ENCODE measurements at regions not wholly inside any gene's neighbourhood (a gene's known extent, or its start where the extent isn't known, plus 50 kb on each side); places are given as distances from the start of the nearest gene placed in this dataset.

DNA sequence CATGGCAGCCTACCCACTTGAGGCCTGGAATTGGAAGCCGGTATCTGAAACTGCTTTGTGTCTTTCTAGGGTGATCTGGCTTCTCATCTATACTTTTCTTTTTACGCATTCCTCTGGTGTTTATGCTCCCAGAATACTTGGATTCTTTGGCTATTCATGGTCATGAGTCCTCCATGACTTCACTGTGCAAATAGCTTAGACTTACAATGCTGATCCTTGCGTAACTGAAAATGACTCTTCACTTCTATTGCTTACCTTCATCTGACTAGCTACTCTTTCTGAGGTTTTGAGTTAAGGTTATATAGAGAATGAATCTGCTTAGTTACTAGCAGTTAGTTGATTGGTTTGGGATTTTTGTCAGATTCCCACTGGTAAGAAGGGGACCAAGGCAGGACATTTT is 121.7 kb upstream of the NOVA1 start:
- H3K9me3 ChIP-seq (ENCODE audit: insufficient read depth, low read length), result no peaks in the 10 kb centered on the region

DNA sequence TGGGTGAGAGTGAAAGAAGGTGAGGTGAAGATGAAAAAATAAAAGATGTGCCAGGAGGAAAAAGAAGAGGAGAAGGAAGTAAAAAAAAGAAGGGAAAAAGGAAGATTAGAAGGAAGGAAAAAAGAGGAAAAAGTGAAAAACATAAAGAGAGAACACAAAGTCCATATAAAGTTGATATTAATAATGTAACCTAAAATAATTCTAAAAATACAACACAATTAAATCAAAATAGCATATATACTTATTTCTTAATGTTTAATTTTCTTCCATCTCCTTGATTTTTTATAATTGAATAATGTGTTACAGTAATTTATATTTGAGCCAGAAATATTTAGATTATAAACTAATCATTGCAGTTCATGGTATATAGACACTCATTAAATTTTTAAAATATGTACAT is 124.4 kb upstream of the NOVA1 start:
- H3K36me3 ChIP-seq (ENCODE audit: low read length), result no peaks in the 10 kb centered on the region
- H3F3A ChIP-seq (ENCODE audit: insufficient read depth), result no peaks in the 10 kb centered on the region
- H3K79me2 ChIP-seq (ENCODE audit: insufficient read depth, low read length), result no peaks in the 10 kb centered on the region
- no peak overlapping the region for H3K27ac ChIP-seq (ENCODE audit: low read depth, low read length)
- H3K9me3 ChIP-seq (ENCODE audit: insufficient read depth, low read length), result no peaks in the 10 kb centered on the region
- H2AFZ ChIP-seq (ENCODE audit: low read depth, low read length, severe bottlenecking), result no peak overlapping the region
- no peaks in the 10 kb centered on the region for H3K27me3 ChIP-seq (ENCODE audit: low read length)
- no peak for TF ChIP-seq EZH2phosphoT487 (conservative IDR thresholded peaks at IDR 0.05; ENCODE audit: low read length)
- H3K9me2 ChIP-seq (replicated peaks; ENCODE audit: insufficient read depth, low read length), result no peaks in the 10 kb centered on the region
- H3K9ac ChIP-seq (ENCODE audit: low read length), result no peak overlapping the region
- no peak overlapping the region for H3K4me2 ChIP-seq (ENCODE audit: low read depth, low read length, poor library complexity, severe bottlenecking)
- H4K20me1 ChIP-seq (ENCODE audit: low read depth, low read length), result no peaks in the 10 kb centered on the region
- H3K4me3 ChIP-seq (ENCODE audit: insufficient read depth, low read length, poor library complexity, severe bottlenecking), result no peak overlapping the region

More for the DNA sequence above, 121.7 kb upstream of the NOVA1 start:
- no peak overlapping the region for H3K27ac ChIP-seq (ENCODE audit: low read depth, low read length)
- no peaks in the 10 kb centered on the region for H4K20me1 ChIP-seq (ENCODE audit: low read depth, low read length)
- TF ChIP-seq, protein P1, sequence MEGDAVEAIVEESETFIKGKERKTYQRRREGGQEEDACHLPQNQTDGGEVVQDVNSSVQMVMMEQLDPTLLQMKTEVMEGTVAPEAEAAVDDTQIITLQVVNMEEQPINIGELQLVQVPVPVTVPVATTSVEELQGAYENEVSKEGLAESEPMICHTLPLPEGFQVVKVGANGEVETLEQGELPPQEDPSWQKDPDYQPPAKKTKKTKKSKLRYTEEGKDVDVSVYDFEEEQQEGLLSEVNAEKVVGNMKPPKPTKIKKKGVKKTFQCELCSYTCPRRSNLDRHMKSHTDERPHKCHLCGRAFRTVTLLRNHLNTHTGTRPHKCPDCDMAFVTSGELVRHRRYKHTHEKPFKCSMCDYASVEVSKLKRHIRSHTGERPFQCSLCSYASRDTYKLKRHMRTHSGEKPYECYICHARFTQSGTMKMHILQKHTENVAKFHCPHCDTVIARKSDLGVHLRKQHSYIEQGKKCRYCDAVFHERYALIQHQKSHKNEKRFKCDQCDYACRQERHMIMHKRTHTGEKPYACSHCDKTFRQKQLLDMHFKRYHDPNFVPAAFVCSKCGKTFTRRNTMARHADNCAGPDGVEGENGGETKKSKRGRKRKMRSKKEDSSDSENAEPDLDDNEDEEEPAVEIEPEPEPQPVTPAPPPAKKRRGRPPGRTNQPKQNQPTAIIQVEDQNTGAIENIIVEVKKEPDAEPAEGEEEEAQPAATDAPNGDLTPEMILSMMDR (IDR thresholded peaks at IDR 0.05; ENCODE audit: insufficient read depth, low read length, poor library complexity, severe bottlenecking), result no peak
- no peak for TF ChIP-seq EZH2phosphoT487 (conservative IDR thresholded peaks at IDR 0.05; ENCODE audit: low read length)
- H3K9ac ChIP-seq (ENCODE audit: low read length), result no peak overlapping the region
- no peaks in the 10 kb centered on the region for H3F3A ChIP-seq (ENCODE audit: insufficient read depth)
- H3K79me2 ChIP-seq (ENCODE audit: insufficient read depth, low read length), result no peaks in the 10 kb centered on the region
- H2AFZ ChIP-seq (ENCODE audit: low read depth, low read length, severe bottlenecking), result no peak overlapping the region
- no peak overlapping the region for H3K4me3 ChIP-seq (ENCODE audit: insufficient read depth, low read length, poor library complexity, severe bottlenecking)
- H3K9me2 ChIP-seq (replicated peaks; ENCODE audit: insufficient read depth, low read length), result no peaks in the 10 kb centered on the region
- no peaks in the 10 kb centered on the region for H3K27me3 ChIP-seq (ENCODE audit: low read length)
- no peak overlapping the region for H3K4me2 ChIP-seq (ENCODE audit: low read depth, low read length, poor library complexity, severe bottlenecking)
- no peaks in the 10 kb centered on the region for H3K36me3 ChIP-seq (ENCODE audit: low read length)

DNA sequence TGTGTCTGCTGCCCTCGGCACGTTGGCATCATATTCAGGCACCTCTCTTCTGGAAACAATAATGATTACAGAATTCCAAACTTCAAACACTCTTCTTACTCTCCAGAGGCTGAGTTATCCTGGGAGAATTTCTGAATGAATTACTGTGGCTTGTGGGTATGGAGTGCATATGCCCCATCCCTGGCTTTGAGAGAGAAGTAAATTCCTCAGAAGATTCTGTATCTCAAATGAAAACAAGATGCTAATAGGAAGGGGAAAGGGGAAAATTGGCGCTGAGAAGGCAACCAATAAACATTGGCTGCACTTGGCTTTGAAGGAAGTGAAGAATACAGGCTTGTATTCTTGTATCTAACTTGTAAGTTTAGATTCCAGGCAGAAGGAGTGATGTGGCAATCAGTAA is 132.0 kb upstream of the NOVA1 start:
- Histone ChIP-seq H3K9ac (ENCODE audit: low read length) (no peak overlapping the region), H3K9me3 (ENCODE audit: insufficient read depth, low read length) (no peaks in the 10 kb centered on the region), H3K27me3 (ENCODE audit: low read length) (no peaks in the 10 kb centered on the region), H2AFZ (ENCODE audit: low read depth, low read length, severe bottlenecking) (no peak overlapping the region), H3K4me2 (ENCODE audit: low read depth, low read length, poor library complexity, severe bottlenecking) (no peak overlapping the region), H3K79me2 (ENCODE audit: insufficient read depth, low read length) (no peaks in the 10 kb centered on the region), H3K9me2 (replicated peaks; ENCODE audit: insufficient read depth, low read length) (no peaks in the 10 kb centered on the region), H3F3A (ENCODE audit: insufficient read depth) (no peaks in the 10 kb centered on the region), H3K4me3 (ENCODE audit: insufficient read depth, low read length, poor library complexity, severe bottlenecking) (no peak overlapping the region), H3K36me3 (ENCODE audit: low read length) (no peaks in the 10 kb centered on the region), H4K20me1 (ENCODE audit: low read depth, low read length) (no peaks in the 10 kb centered on the region), H3K27ac (ENCODE audit: low read depth, low read length) (no peak overlapping the region)
- TF ChIP-seq EZH2phosphoT487 (conservative IDR thresholded peaks at IDR 0.05; ENCODE audit: low read length), result no peak
- TF ChIP-seq, protein P1 (IDR thresholded peaks at IDR 0.05; ENCODE audit: insufficient read depth, low read length, poor library complexity, severe bottlenecking), result no peak

DNA sequence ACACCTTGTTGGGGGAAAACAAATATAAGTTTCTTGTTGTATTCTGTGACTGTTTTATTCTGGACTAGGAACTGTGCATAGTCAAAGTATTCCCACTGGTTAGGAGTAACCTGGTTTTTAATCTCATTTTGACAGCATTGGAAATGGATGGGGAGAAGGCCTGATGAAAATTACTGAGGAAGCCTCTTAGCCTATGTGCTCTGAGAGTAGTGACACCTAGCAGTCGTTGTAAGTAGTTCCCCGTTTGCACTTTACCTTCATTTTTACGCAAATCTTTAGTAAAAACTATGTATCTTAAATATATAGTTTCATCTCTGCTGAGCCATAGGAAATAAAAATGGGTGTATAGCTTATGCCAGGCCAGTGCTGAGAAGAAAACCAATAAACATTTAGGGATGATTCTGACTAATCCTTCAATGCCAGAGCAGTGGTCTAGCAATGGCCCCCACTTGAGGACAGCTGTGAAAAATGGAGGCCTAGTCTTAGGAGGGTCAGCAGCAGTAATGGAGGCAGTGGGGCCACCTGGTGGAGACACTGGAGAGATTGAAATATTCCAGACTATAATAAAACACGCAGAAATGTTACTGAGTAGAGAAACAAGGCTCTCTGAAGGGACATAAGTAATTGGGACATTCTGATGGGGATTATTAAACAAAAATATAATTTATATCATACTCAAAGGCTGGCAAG is 133.2 kb upstream of the NOVA1 start:
- Histone ChIP-seq H3K36me3 (ENCODE audit: low read length) (no peaks in the 10 kb centered on the region), H3K9me3 (ENCODE audit: insufficient read depth, low read length) (no peaks in the 10 kb centered on the region), H3K4me3 (ENCODE audit: insufficient read depth, low read length, poor library complexity, severe bottlenecking) (no peak overlapping the region), H3K79me2 (ENCODE audit: insufficient read depth, low read length) (no peaks in the 10 kb centered on the region), H3K27ac (ENCODE audit: low read depth, low read length) (no peak overlapping the region), H3K27me3 (ENCODE audit: low read length) (no peaks in the 10 kb centered on the region), H3K4me2 (ENCODE audit: low read depth, low read length, poor library complexity, severe bottlenecking) (no peak overlapping the region), H4K20me1 (ENCODE audit: low read depth, low read length) (no peaks in the 10 kb centered on the region), H3K9me2 (replicated peaks; ENCODE audit: insufficient read depth, low read length) (no peaks in the 10 kb centered on the region), H3F3A (ENCODE audit: insufficient read depth) (no peaks in the 10 kb centered on the region), H2AFZ (ENCODE audit: low read depth, low read length, severe bottlenecking) (no peak overlapping the region), H3K9ac (ENCODE audit: low read length) (no peak overlapping the region)
- TF ChIP-seq, protein P1 (IDR thresholded peaks at IDR 0.05; ENCODE audit: insufficient read depth, low read length, poor library complexity, severe bottlenecking), result no peak
- TF ChIP-seq EZH2phosphoT487 (conservative IDR thresholded peaks at IDR 0.05; ENCODE audit: low read length), result no peak

Measured in SU-DHL-6 (cell line).